ENCODE measurements at regions not wholly inside any gene's neighbourhood (a gene's known extent, or its start where the extent isn't known, plus 50 kb on each side); places are given as distances from the start of the nearest gene placed in this dataset.

- DNase-seq (ENCODE audit: low read depth, low spot score), result no peak
- CTCF ChIA-PET, result no interaction called here
- POLR2A ChIA-PET, result no interaction called here
- no peak overlapping the region for H3K4me3 ChIP-seq (ENCODE audit: low read depth, low read length)
- no peak for TF ChIP-seq CTCF (IDR thresholded peaks at IDR 0.05; ENCODE audit: insufficient read depth, low read length, missing control alignments)
Measured at GRCh38 chr2:239886781-239887180, 138.4 kb downstream of the NDUFA10 start.

GRCh38 chr2:239884875-239885274, 140.3 kb downstream of the NDUFA10 start:
- no peak for TF ChIP-seq CTCF (IDR thresholded peaks at IDR 0.05; ENCODE audit: insufficient read depth, low read length, missing control alignments)
- POLR2A ChIA-PET, result interaction anchor here (0.7 kb wide), 1 partner anchor 8 kb away, joined by 4 read pairs; no protein-coding TSS in a partner anchor
- CTCF ChIA-PET, result no interaction called here

GRCh38 chr2:239884051-239884405, 141.1 kb downstream of the NDUFA10 start:
- no peak for TF ChIP-seq CTCF (IDR thresholded peaks at IDR 0.05; ENCODE audit: insufficient read depth, low read length, missing control alignments)
- POLR2A ChIA-PET, result no interaction called here
- CTCF ChIA-PET, result no interaction called here
- H3K4me3 ChIP-seq (ENCODE audit: low read depth, low read length), result no peak overlapping the region
- no peak for DNase-seq (ENCODE audit: low read depth, low spot score)

More at GRCh38 chr2:239884875-239885274, 140.3 kb downstream of the NDUFA10 start:
- no peak for DNase-seq (ENCODE audit: low read depth, low spot score)
- H3K4me3 ChIP-seq (ENCODE audit: low read depth, low read length), result no peak overlapping the region

- ChIA-PET CTCF (no interaction called here), POLR2A (no interaction called here)
- H3K4me3 ChIP-seq (ENCODE audit: low read depth, low read length), result no peak overlapping the region
- no peak for TF ChIP-seq CTCF (IDR thresholded peaks at IDR 0.05; ENCODE audit: insufficient read depth, low read length, missing control alignments)
- no peak for DNase-seq (ENCODE audit: low read depth, low spot score)
Measured at GRCh38 chr2:239883326-239884050, 141.7 kb downstream of the NDUFA10 start.

GRCh38 chr2:239882781-239883180, 142.4 kb downstream of the NDUFA10 start:
- ChIA-PET CTCF (no interaction called here), POLR2A (no interaction called here)
- H3K4me3 ChIP-seq (ENCODE audit: low read depth, low read length), result no peak overlapping the region
- TF ChIP-seq CTCF (IDR thresholded peaks at IDR 0.05; ENCODE audit: insufficient read depth, low read length, missing control alignments), result no peak
- DNase-seq (ENCODE audit: low read depth, low spot score), result no peak

- ChIA-PET CTCF (no interaction called here), POLR2A (no interaction called here)
- peak; percentile 29 for TF ChIP-seq CTCF (IDR thresholded peaks at IDR 0.05; ENCODE audit: insufficient read depth, low read length, missing control alignments)
- no peak overlapping the region for H3K4me3 ChIP-seq (ENCODE audit: low read depth, low read length)
- DNase-seq (ENCODE audit: low read depth, low spot score), result no peak
Measured at GRCh38 chr2:239882331-239882732, 142.8 kb downstream of the NDUFA10 start.
